ENCODE measurements at regions not wholly inside any gene's neighbourhood (a gene's known extent, or its start where the extent isn't known, plus 50 kb on each side); places are given as distances from the start of the nearest gene placed in this dataset.
"Not testable (repeated sequence)": the region's sequence is repeated elsewhere in the genome, so short reads cannot be mapped to it uniquely, and the experiment has no call there.

- H3K27ac ChIP-seq (ENCODE audit: low read depth in 2 of 2, low read length in 1 of 2); DNase-seq; H2AFZ ChIP-seq (ENCODE audit: low read depth); H3K4me1 ChIP-seq (ENCODE audit: control insufficient read depth in 1 of 2, insufficient read depth in 2 of 2, low read depth in 1 of 2, low read length in 1 of 2); H3K9ac ChIP-seq; H3K4me3 ChIP-seq (ENCODE audit: low read depth in 2 of 2, low read length in 1 of 2); H3K9me3 ChIP-seq; CTCF ChIA-PET; H3F3A ChIP-seq (replicated peaks; ENCODE audit: insufficient read depth); H3K27me3 ChIP-seq (ENCODE audit: insufficient read depth); H4K20me1 ChIP-seq (ENCODE audit: insufficient read depth); H3K9me2 ChIP-seq; POLR2A ChIA-PET; H3K4me2 ChIP-seq: not testable (repeated sequence)
- Histone ChIP-seq H3K79me2 (ENCODE audit: insufficient read depth) (peaks cover 11% of the 10 kb centered on the region; the same call in 1 of the 2 replicates), H3K36me3 (replicated peaks in 1 of 2; ENCODE audit: control insufficient read depth in 1 of 2, insufficient read depth in 2 of 2, low read length in 1 of 2) (peaks cover 0 to 20% of the 10 kb centered on the region in 2 experiments)
Measured at GRCh38 chr9:41040705-41041342, 87.7 kb downstream of the FOXD4L6 start.

GRCh38 chr9:41035276-41035675 lies 93.2 kb downstream of the FOXD4L6 start:
- peak; percentile 41; the same call in 1 of the 2 replicates for TF ChIP-seq PBX3 (IDR thresholded peaks at IDR 0.05)
- TF ChIP-seq TCF12 (IDR thresholded peaks at IDR 0.05), result peak; percentile 17; the same call in 1 of the 2 replicates
- H3K4me1 ChIP-seq (ENCODE audit: control insufficient read depth in 1 of 2, insufficient read depth in 2 of 2, low read depth in 1 of 2, low read length in 1 of 2); H3K4me3 ChIP-seq (ENCODE audit: low read depth in 2 of 2, low read length in 1 of 2); H2AFZ ChIP-seq (ENCODE audit: low read depth); H3K79me2 ChIP-seq (ENCODE audit: insufficient read depth); H3K9me2 ChIP-seq; H3K9me3 ChIP-seq; DNase-seq; H3K4me2 ChIP-seq; CTCF ChIA-PET; H4K20me1 ChIP-seq (ENCODE audit: insufficient read depth); H3K27me3 ChIP-seq (ENCODE audit: insufficient read depth); POLR2A ChIA-PET: not testable (repeated sequence)
- peak overlapping the region; percentile 9; the same call in 1 of the 2 replicates for H3K9ac ChIP-seq
- peaks cover 14% of the 10 kb centered on the region for H3F3A ChIP-seq (replicated peaks; ENCODE audit: insufficient read depth)
- 42% methylated on average over 1 of the region's 1 CpG for WGBS (ENCODE audit: low lambda C conversion rate)
- H3K36me3 ChIP-seq (replicated peaks in 1 of 2; ENCODE audit: control insufficient read depth in 1 of 2, insufficient read depth in 2 of 2, low read length in 1 of 2), result peaks cover 0 to 15% of the 10 kb centered on the region in 2 experiments
- H3K27ac ChIP-seq (ENCODE audit: low read depth in 2 of 2, low read length in 1 of 2), result peak overlapping the region; percentile 25 to 80; a peak in 3 of 4 replicates

GRCh38 chr9:41034699-41035197 lies 93.7 kb downstream of the FOXD4L6 start:
- peak overlapping the region; percentile 32; the same call in 1 of the 2 replicates for H3K9ac ChIP-seq
- 0 out of 4 replicates have a peak overlapping the region, but pooled peaks of 1 of the 2 experiments have one; percentile 9 for H3K4me3 ChIP-seq (ENCODE audit: low read depth in 2 of 2, low read length in 1 of 2)
- H3F3A ChIP-seq (replicated peaks; ENCODE audit: insufficient read depth), result peaks cover 14% of the 10 kb centered on the region
- H3K36me3 ChIP-seq (replicated peaks in 1 of 2; ENCODE audit: control insufficient read depth in 1 of 2, insufficient read depth in 2 of 2, low read length in 1 of 2), result peaks cover 0 to 15% of the 10 kb centered on the region in 2 experiments
- 21% methylated on average over 1 of the region's 1 CpG for WGBS (ENCODE audit: low lambda C conversion rate)
- DNase-seq; H3K27me3 ChIP-seq (ENCODE audit: insufficient read depth); H3K9me3 ChIP-seq; H3K9me2 ChIP-seq; H4K20me1 ChIP-seq (ENCODE audit: insufficient read depth); H3K4me1 ChIP-seq (ENCODE audit: control insufficient read depth in 1 of 2, insufficient read depth in 2 of 2, low read depth in 1 of 2, low read length in 1 of 2); CTCF ChIA-PET; H2AFZ ChIP-seq (ENCODE audit: low read depth); POLR2A ChIA-PET; H3K79me2 ChIP-seq (ENCODE audit: insufficient read depth): not testable (repeated sequence)
- 0 out of 2 replicates have a peak, but pooled peaks have one; percentile 27 for TF ChIP-seq MEF2A (IDR thresholded peaks at IDR 0.05; ENCODE audit: borderline replicate concordance, low read depth)
- TF ChIP-seq EP300 (IDR thresholded peaks at IDR 0.05; ENCODE audit: borderline replicate concordance in 1 of 2, low read depth in 1 of 2, low read length in 1 of 2), result peak; percentile 9 to 87; a peak in 3 of 4 replicates
- peak; percentile 75; the same call in 1 of the 2 replicates for TF ChIP-seq FOXM1 (IDR thresholded peaks at IDR 0.05; ENCODE audit: low read depth)
- peak; percentile 84 for TF ChIP-seq JUND (IDR thresholded peaks at IDR 0.05)
- TF ChIP-seq, protein P1, sequence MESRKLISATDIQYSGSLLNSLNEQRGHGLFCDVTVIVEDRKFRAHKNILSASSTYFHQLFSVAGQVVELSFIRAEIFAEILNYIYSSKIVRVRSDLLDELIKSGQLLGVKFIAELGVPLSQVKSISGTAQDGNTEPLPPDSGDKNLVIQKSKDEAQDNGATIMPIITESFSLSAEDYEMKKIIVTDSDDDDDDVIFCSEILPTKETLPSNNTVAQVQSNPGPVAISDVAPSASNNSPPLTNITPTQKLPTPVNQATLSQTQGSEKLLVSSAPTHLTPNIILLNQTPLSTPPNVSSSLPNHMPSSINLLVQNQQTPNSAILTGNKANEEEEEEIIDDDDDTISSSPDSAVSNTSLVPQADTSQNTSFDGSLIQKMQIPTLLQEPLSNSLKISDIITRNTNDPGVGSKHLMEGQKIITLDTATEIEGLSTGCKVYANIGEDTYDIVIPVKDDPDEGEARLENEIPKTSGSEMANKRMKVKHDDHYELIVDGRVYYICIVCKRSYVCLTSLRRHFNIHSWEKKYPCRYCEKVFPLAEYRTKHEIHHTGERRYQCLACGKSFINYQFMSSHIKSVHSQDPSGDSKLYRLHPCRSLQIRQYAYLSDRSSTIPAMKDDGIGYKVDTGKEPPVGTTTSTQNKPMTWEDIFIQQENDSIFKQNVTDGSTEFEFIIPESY (IDR thresholded peaks at IDR 0.05; ENCODE audit: borderline replicate concordance, low read depth), result peak; percentile 51; the same call in 1 of the 2 replicates
- peak; percentile 77 for TF ChIP-seq TEAD4 (IDR thresholded peaks at IDR 0.05; ENCODE audit: borderline replicate concordance, insufficient read depth)
- TF ChIP-seq POLR2AphosphoS5 (IDR thresholded peaks at IDR 0.05; ENCODE audit: low read depth, low read length), result peak; percentile 59; the same call in 1 of the 2 replicates
- peak; percentile 73 for TF ChIP-seq NFIC (IDR thresholded peaks at IDR 0.05; ENCODE audit: borderline replicate concordance)
- TF ChIP-seq FOSL2 (IDR thresholded peaks at IDR 0.05; ENCODE audit: borderline replicate concordance, low read depth), result peak; percentile 49; the same call in 1 of the 2 replicates
- TF ChIP-seq PBX3 (IDR thresholded peaks at IDR 0.05), result peak; percentile 95
- TF ChIP-seq RXRA (IDR thresholded peaks at IDR 0.05; ENCODE audit: borderline replicate concordance, low read depth), result peak; percentile 74; the same call in 1 of the 2 replicates
- peak; percentile 92 for TF ChIP-seq TCF12 (IDR thresholded peaks at IDR 0.05)
- peak overlapping the region in 1 of 2 experiments; percentile 80; a peak in 3 of 4 replicates for H3K27ac ChIP-seq (ENCODE audit: low read depth in 2 of 2, low read length in 1 of 2)
- peak overlapping the region; percentile 51; the same call in 1 of the 2 replicates for H3K4me2 ChIP-seq
